IMR-90 (cell line): ENCODE measurements at regions not wholly inside any gene's neighbourhood (a gene's known extent, or its start where the extent isn't known, plus 50 kb on each side); places are given as distances from the start of the nearest gene placed in this dataset.

Source experiments
- ATAC-seq: fragments of 200-7000 bp; cut with Tn5 transposase; 2 replicates; pipeline ENCODE4 v1.9.1; 2020; ENCODE audit warnings: low read depth, mild to moderate bottlenecking, moderate library complexity
- BruUV-seq: library from RNA; stranded (reverse); fragments of 400-500 nt; replicated peaks from 2 replicates; lab custom pipeline; 2021; lab: Mats Ljungman, UMichigan
- CTCF ChIA-PET: fragments of 300-600 bp; formaldehyde crosslinking; extraction: SDS; loops from one replicate; lab custom pipeline; 2021; ENCODE audit warnings: antibody characterized with exemption; lab: Yijun Ruan, JAX
- POLR2A ChIA-PET: fragments of 300-600 bp; sonication (Branson Sonifier 250); formaldehyde crosslinking; loops from one replicate; lab custom pipeline; 2022; ENCODE audit warnings: antibody characterized with exemption; ENCODE audit not compliant: unreplicated experiment; lab: Charles Lee
- DNase-seq: peaks from one replicate; pipeline ENCODE4 v3.0.0; 2013
- H2AFZ ChIP-seq: replicated peaks from 2 replicates; pipeline ENCODE3; 2013; ENCODE audit warnings: low read length, mild to moderate bottlenecking; ENCODE audit not compliant: poor library complexity
- H2AK5ac ChIP-seq: 2 replicates; pipeline ENCODE4 v1.6.1; 2013; ENCODE audit warnings: low read depth, low read length, inconsistent platforms
- H2AK9ac ChIP-seq: replicated peaks from 2 replicates; pipeline ENCODE3; 2013; ENCODE audit warnings: mild to moderate bottlenecking, low read depth, low read length, moderate library complexity; ENCODE audit not compliant: poor library complexity
- H2BK120ac ChIP-seq: 2 replicates; pipeline ENCODE4 v1.6.1; 2013; ENCODE audit warnings: low read depth, low read length, inconsistent platforms
- H2BK15ac ChIP-seq: 3 replicates; pipeline ENCODE4 v1.6.1; 2013; ENCODE audit warnings: low read depth, low read length, inconsistent platforms
- H2BK20ac ChIP-seq: 2 replicates; pipeline ENCODE4 v1.6.1; 2013; ENCODE audit warnings: low read depth, mild to moderate bottlenecking, inconsistent platforms, low read length, moderate library complexity
- H2BK5ac ChIP-seq: 2 replicates; pipeline ENCODE4 v1.6.1; 2013; ENCODE audit warnings: mild to moderate bottlenecking, low read depth, low read length, inconsistent platforms; ENCODE audit not compliant: poor library complexity, severe bottlenecking
- H3K14ac ChIP-seq: replicated peaks from 2 replicates; pipeline ENCODE4 v1.6.1; 2013; ENCODE audit warnings: low read depth, low read length, inconsistent platforms
- H3K18ac ChIP-seq: 2 replicates; pipeline ENCODE4 v1.6.1; 2013; ENCODE audit warnings: low read depth, low read length, control low read depth
- H3K23ac ChIP-seq: 2 replicates; pipeline ENCODE4 v1.6.1; 2013; ENCODE audit warnings: low read depth, low read length, inconsistent platforms
- H3K27ac ChIP-seq: 2 replicates; pipeline ENCODE4 v1.5.1; 2013; ENCODE audit warnings: mild to moderate bottlenecking, control low read depth, low read length; ENCODE audit not compliant: insufficient read depth
- H3K27me3 ChIP-seq: 2 replicates; pipeline ENCODE4 v1.6.1; 2013; ENCODE audit warnings: low read length; ENCODE audit not compliant: control insufficient read depth, insufficient read depth
- H3K36me3 ChIP-seq: 2 replicates; pipeline ENCODE4 v1.6.1; 2013; ENCODE audit warnings: low read length, mixed read lengths; ENCODE audit not compliant: control insufficient read depth, insufficient read depth
- H3K4ac ChIP-seq: 2 replicates; pipeline ENCODE4 v1.6.1; 2013; ENCODE audit warnings: low read depth, low read length, inconsistent platforms
- H3K4me1 ChIP-seq: 2 replicates; pipeline ENCODE4 v1.6.1; 2013; ENCODE audit warnings: low read length, mixed read lengths; ENCODE audit not compliant: control insufficient read depth, insufficient read depth
- H3K4me2 ChIP-seq: 2 replicates; pipeline ENCODE4 v1.6.1; 2013; ENCODE audit warnings: low read depth, mild to moderate bottlenecking, control low read depth, low read length, moderate library complexity
- H3K4me3 ChIP-seq: 2 replicates; pipeline ENCODE4 v1.5.1; 2013; ENCODE audit warnings: low read depth, mild to moderate bottlenecking, control low read depth, low read length, moderate library complexity; ENCODE audit not compliant: insufficient read depth
- H3K56ac ChIP-seq: 2 replicates; pipeline ENCODE4 v1.6.1; 2013; ENCODE audit warnings: low read length, inconsistent platforms; ENCODE audit not compliant: insufficient read depth; ENCODE audit errors: extremely low read depth
- H3K79me1 ChIP-seq, 2 experiments: 2 replicates each; pipeline ENCODE4 v1.6.1; 2013; ENCODE audit warnings: low read length in 2 of 2, inconsistent platforms in 1 of 2, low read depth in 1 of 2
- H3K9ac ChIP-seq: 2 replicates; pipeline ENCODE4 v1.6.1; 2013; ENCODE audit warnings: low read depth, low read length, control low read depth
- H3K9me1 ChIP-seq: 2 replicates; pipeline ENCODE4 v1.6.1; 2013; ENCODE audit warnings: low read length, inconsistent platforms; ENCODE audit not compliant: insufficient read depth
- H3K9me3 ChIP-seq: 2 replicates; pipeline ENCODE4 v1.6.1; 2013; ENCODE audit warnings: low read length; ENCODE audit not compliant: control insufficient read depth, insufficient read depth
- H4K20me1 ChIP-seq: 2 replicates; pipeline ENCODE4 v1.6.1; 2013; ENCODE audit warnings: low read length, inconsistent platforms; ENCODE audit not compliant: insufficient read depth
- H4K5ac ChIP-seq: 2 replicates; pipeline ENCODE4 v1.6.1; 2013; ENCODE audit warnings: mild to moderate bottlenecking, low read depth, low read length, control low read depth
- H4K8ac ChIP-seq, 2 experiments: 2 replicates each; pipeline ENCODE4 v1.6.1; 2013; ENCODE audit warnings: low read depth in 2 of 2, low read length in 2 of 2, control low read depth in 1 of 2, inconsistent platforms in 1 of 2
- H4K91ac ChIP-seq: 2 replicates; pipeline ENCODE4 v1.6.1; 2013; ENCODE audit warnings: low read depth, low read length, inconsistent platforms; ENCODE audit not compliant: insufficient read depth
- BHLHE40 ChIP-seq: fragments of 150-350 bp; IDR thresholded peaks from 2 replicates; pipeline ENCODE4 v1.6.1; 2016; ENCODE audit warnings: mild to moderate bottlenecking, low read depth, low read length
- CEBPB ChIP-seq: IDR thresholded peaks from 2 replicates; pipeline ENCODE4 v1.6.1; 2012; ENCODE audit warnings: low read depth, low read length, improper control_type of control experiment
- CHD1 ChIP-seq: IDR thresholded peaks from 2 replicates; pipeline ENCODE4 v1.6.1; 2012; ENCODE audit warnings: low read depth, low read length, improper control_type of control experiment
- FOS ChIP-seq: fragments of 150-350 bp; IDR thresholded peaks from 2 replicates; pipeline ENCODE4 v1.6.1; 2016; ENCODE audit warnings: low read depth, low read length
- NFE2L2 ChIP-seq: fragments of 150-350 bp; IDR thresholded peaks from 2 replicates; pipeline ENCODE4 v1.6.1; 2016; ENCODE audit warnings: low read depth, mild to moderate bottlenecking, low read length
- POLR2A ChIP-seq: IDR thresholded peaks from 2 replicates; pipeline ENCODE4 v1.6.1; 2012; ENCODE audit warnings: mild to moderate bottlenecking, low read depth, low read length
- RAD21 ChIP-seq: IDR thresholded peaks from 2 replicates; pipeline ENCODE4 v1.6.1; 2012; ENCODE audit warnings: low read length, improper control_type of control experiment
- RCOR1 ChIP-seq: IDR thresholded peaks from 2 replicates; pipeline ENCODE4 v1.6.1; 2012; ENCODE audit warnings: mild to moderate bottlenecking, low read length, improper control_type of control experiment; ENCODE audit not compliant: insufficient replicate concordance
- RFX5 ChIP-seq: IDR thresholded peaks from 2 replicates; pipeline ENCODE4 v1.8.0; 2012; ENCODE audit warnings: low read depth, mild to moderate bottlenecking, low read length, moderate library complexity
- dilution Hi-C: fragments of 300-500 bp; cut with HindIII; formaldehyde crosslinking; loops from one replicate; pipeline ENCODE4 v1.14.3; 2018; ENCODE audit warnings: low sequenced_read_pairs; ENCODE audit not compliant: unreplicated experiment
- in situ Hi-C: fragments of 300-500 bp; cut with MboI; formaldehyde crosslinking; loops from 3 replicates; pipeline ENCODE4 v1.14.3; 2019; ENCODE audit warnings: low sequenced_read_pairs, inconsistent platforms, mixed read lengths
- intact Hi-C: fragments of 100-400 bp; cut with micrococcal nuclease; formaldehyde crosslinking; loops from 2 replicates; pipeline ENCODE4 v1.10.0; 2022
- TF ChIP-seq, protein P1 (sequence below): fragments of 150-350 bp; IDR thresholded peaks from 2 replicates; pipeline ENCODE4 v1.6.1; 2017; ENCODE audit warnings: mild to moderate bottlenecking, antibody characterized with exemption, low read length, low read depth
- TF ChIP-seq, protein P2 (sequence below): conservative IDR thresholded peaks from 2 replicates; pipeline ENCODE4 v1.5.1; 2012; ENCODE audit warnings: mild to moderate bottlenecking, low read depth, low read length, improper control_type of control experiment
- TF ChIP-seq, protein P3 (sequence below): fragments of 150-350 bp; IDR thresholded peaks from 2 replicates; pipeline ENCODE4 v1.6.1; 2016; ENCODE audit warnings: low read depth, mild to moderate bottlenecking, low read length, moderate library complexity, borderline replicate concordance

DNA sequence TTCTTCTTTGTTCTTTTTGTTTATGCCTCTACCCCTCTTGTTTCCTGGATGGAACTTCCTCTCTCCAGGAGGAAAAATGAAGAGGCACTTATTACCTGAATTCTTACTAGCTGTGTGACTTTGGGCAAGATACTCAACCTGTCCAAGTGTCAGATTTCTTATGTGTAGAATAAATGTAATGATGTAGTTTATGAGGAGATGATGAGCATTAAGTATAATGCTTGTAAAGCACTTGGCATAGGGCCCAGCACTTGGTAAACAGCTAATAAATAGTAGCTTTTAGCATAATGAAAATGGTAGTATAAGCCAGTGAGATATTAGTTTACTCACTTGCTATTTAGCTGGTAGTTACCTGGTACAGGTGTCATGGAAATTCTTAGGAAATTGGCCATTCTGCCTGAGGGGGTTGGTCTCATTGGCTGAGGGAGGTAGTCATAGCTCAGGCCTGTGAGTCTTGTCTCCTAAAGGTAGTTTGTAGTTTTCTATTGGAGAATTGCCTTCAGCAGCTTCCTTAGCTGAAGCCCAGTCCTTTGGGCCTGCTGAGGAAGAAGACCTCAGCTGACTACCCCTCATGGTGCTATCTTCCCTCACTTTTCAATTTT, 133.4 kb upstream of the NABP1 start:
- TF ChIP-seq BHLHE40 (no peak), CHD1 (no peak), NFE2L2 (no peak), POLR2A (no peak), FOS (no peak), RAD21 (no peak), RFX5 (no peak), RCOR1 (no peak), CEBPB (no peak)
- TF ChIP-seq, protein P1, sequence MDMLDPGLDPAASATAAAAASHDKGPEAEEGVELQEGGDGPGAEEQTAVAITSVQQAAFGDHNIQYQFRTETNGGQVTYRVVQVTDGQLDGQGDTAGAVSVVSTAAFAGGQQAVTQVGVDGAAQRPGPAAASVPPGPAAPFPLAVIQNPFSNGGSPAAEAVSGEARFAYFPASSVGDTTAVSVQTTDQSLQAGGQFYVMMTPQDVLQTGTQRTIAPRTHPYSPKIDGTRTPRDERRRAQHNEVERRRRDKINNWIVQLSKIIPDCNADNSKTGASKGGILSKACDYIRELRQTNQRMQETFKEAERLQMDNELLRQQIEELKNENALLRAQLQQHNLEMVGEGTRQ: no peak
- TF ChIP-seq, protein P2, sequence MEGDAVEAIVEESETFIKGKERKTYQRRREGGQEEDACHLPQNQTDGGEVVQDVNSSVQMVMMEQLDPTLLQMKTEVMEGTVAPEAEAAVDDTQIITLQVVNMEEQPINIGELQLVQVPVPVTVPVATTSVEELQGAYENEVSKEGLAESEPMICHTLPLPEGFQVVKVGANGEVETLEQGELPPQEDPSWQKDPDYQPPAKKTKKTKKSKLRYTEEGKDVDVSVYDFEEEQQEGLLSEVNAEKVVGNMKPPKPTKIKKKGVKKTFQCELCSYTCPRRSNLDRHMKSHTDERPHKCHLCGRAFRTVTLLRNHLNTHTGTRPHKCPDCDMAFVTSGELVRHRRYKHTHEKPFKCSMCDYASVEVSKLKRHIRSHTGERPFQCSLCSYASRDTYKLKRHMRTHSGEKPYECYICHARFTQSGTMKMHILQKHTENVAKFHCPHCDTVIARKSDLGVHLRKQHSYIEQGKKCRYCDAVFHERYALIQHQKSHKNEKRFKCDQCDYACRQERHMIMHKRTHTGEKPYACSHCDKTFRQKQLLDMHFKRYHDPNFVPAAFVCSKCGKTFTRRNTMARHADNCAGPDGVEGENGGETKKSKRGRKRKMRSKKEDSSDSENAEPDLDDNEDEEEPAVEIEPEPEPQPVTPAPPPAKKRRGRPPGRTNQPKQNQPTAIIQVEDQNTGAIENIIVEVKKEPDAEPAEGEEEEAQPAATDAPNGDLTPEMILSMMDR: no peak
- TF ChIP-seq, protein P3, sequence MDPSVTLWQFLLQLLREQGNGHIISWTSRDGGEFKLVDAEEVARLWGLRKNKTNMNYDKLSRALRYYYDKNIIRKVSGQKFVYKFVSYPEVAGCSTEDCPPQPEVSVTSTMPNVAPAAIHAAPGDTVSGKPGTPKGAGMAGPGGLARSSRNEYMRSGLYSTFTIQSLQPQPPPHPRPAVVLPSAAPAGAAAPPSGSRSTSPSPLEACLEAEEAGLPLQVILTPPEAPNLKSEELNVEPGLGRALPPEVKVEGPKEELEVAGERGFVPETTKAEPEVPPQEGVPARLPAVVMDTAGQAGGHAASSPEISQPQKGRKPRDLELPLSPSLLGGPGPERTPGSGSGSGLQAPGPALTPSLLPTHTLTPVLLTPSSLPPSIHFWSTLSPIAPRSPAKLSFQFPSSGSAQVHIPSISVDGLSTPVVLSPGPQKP: no peak
- no peak overlapping the region for H3K4me2 ChIP-seq
- no peaks in the 10 kb centered on the region for H3K9me3 ChIP-seq
- no peak overlapping the region for H2BK5ac ChIP-seq
- no peak overlapping the region for H4K91ac ChIP-seq
- H3K9me1 ChIP-seq: no peaks in the 10 kb centered on the region
- H3K27ac ChIP-seq: no peak overlapping the region
- DNase-seq: no peak
- in situ Hi-C loops: no loop called here
- no peak overlapping the region for H3K56ac ChIP-seq
- POLR2A ChIA-PET: no interaction called here
- no peak overlapping the region for H3K14ac ChIP-seq
- no peak overlapping the region for H2AK5ac ChIP-seq
- H2AFZ ChIP-seq: no peak overlapping the region
- H2BK15ac ChIP-seq: no peak overlapping the region
- H3K27me3 ChIP-seq: peaks cover 3% of the 10 kb centered on the region; the same call in 1 of the 2 replicates
- no peak overlapping the region for H3K18ac ChIP-seq
- H3K4me3 ChIP-seq: no peak overlapping the region
- no peak overlapping the region for H2BK20ac ChIP-seq
- H3K9ac ChIP-seq: no peak overlapping the region
- no peaks in the 10 kb centered on the region for H3K79me1 ChIP-seq
- no peak overlapping the region for H2AK9ac ChIP-seq
- no peak overlapping the region for H4K5ac ChIP-seq
- H3K4me1 ChIP-seq: no peaks in the 10 kb centered on the region
- no peaks in the 10 kb centered on the region for H3K36me3 ChIP-seq
- H4K8ac ChIP-seq: no peak overlapping the region
- H3K23ac ChIP-seq: no peak overlapping the region
- dilution Hi-C loops: no loop called here
- no peak overlapping the region for H3K4ac ChIP-seq
- BruUV-seq: no TSS peak
- no peaks in the 10 kb centered on the region for H4K20me1 ChIP-seq
- no peak for ATAC-seq
- intact Hi-C loops: no loop called here
- no peak overlapping the region for H2BK120ac ChIP-seq
- CTCF ChIA-PET: interaction anchor here (0.6 to 0.9 kb wide), 2 partner anchors 9 to 233 kb away, joined by 3 read pairs; no protein-coding TSS in a partner anchor
